Keratinocyte (primary cell): ENCODE measurements at regions not wholly inside any gene's neighbourhood (a gene's known extent, or its start where the extent isn't known, plus 50 kb on each side); places are given as distances from the start of the nearest gene placed in this dataset.

Experiments
- CTCF ChIP-seq, 3 experiments: IDR thresholded peaks in 1 of 3; conservative IDR thresholded peaks in 1 of 3; optimal IDR thresholded peaks in 1 of 3; 2 replicates in 2 of 3; 3 replicates in 1 of 3; pipeline versions ENCODE3 to v1.5.1; 2011; ENCODE audit warnings: low read length in 3 of 3, mild to moderate bottlenecking in 3 of 3, moderate library complexity in 2 of 3, control low read depth in 1 of 3, inconsistent platforms in 1 of 3; ENCODE audit not compliant: insufficient read depth in 2 of 3; ENCODE audit errors: extremely low read depth in 1 of 3
- EZH2 ChIP-seq: IDR thresholded peaks from one replicate; pipeline ENCODE4 v1.6.1; 2012; ENCODE audit warnings: inconsistent platforms, mild to moderate bottlenecking, low read length, moderate library complexity

GRCh38 chr13:59587971-59588716, 575.6 kb downstream of the DIAPH3 start:
- no peak for TF ChIP-seq CTCF (optimal IDR thresholded peaks at IDR 0.05 in 1 of 3, IDR thresholded peaks at IDR 0.05 in 1 of 3, conservative IDR thresholded peaks at IDR 0.05 in 1 of 3; ENCODE audit: extremely low read depth in 1 of 3, insufficient read depth in 2 of 3, low read length in 3 of 3)
- no peak for TF ChIP-seq EZH2
